GM18507 (cell line): ENCODE measurements at regions not wholly inside any gene's neighbourhood (a gene's known extent, or its start where the extent isn't known, plus 50 kb on each side); places are given as distances from the start of the nearest gene placed in this dataset.

Experiments
- DNase-seq: peaks from one replicate; pipeline ENCODE4 v3.0.0; 2011; ENCODE audit warnings: low read depth; ENCODE audit not compliant: insufficient read length; ENCODE audit errors: extremely low spot score
- FAIRE-seq: peaks from 2 replicates; lab custom pipeline; 2011; peaks lifted over from hg19 to GRCh38; lab: Jason Lieb, UNC

- FAIRE-seq = peak; percentile 86
- peak; percentile 25 for DNase-seq
These were observed 166.1 kb upstream of the EEA1 start for GRCh38 chr12:93094988-93095737.

DNA sequence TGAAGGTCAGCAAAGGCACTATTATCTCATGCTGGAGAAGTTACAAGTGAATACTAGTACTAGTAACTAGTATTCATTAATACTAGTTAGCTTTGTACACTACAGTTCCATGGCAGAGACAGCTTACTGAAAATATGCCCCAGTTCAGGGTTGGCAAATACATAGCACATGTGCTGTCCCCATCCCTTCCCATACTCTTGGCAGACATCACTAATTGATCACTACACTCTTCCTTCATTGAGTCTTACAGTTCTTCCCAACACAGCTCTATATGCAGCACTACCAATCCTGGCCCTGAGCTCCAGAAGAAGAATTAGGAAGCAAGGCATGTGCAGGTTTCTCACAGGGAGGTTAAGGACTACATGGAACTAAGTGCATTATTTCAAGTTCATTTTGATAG, 168.3 kb upstream of the EEA1 start:
- FAIRE-seq = no peak
- DNase-seq = no peak

DNA sequence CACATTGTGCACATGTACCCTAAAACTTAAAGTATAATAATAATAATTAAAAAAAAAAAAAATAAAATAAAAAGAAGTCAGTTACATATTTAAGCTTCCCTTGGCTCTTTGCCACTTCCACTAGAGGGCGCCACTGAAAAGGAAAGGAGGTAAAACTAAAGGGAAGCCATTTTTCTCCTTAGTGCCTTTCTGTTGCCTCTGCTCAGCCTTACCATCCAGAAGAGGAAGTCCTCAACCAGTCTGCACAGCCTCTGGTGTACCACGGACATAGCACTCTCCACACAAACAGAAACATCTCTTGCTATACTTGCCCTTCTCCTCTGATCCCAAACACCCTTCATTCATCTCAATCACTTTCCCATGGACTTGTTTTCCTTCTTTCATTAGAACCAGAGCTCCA, 169.0 kb upstream of the EEA1 start:
- peak; percentile 80 for FAIRE-seq
- DNase-seq = peak; percentile 12

DNA sequence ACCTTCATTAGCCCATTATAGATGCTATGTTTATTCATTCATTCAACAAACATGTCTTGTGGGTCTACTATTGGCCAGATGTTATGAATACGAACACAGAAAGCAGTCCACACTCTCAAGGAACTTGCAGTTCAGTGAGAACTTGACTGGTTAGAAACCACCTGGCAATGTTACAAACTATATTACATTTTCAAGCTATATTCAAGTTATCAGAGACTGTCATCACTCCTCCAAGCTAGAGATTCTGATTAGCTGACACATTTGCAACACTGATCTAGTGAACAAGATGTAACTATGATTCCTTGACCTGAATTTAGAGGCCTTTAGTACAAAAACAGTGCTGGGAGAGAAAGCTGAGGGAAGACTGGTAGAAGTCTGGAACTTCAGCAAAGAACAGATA, 170.7 kb upstream of the EEA1 start:
- no peak for FAIRE-seq
- DNase-seq = no peak

- DNase-seq (no peak), FAIRE-seq (no peak)
These were observed 171.5 kb upstream of the EEA1 start for GRCh38 chr12:93100610-93101009.

GRCh38 chr12:93101367-93101766, 172.3 kb upstream of the EEA1 start:
- DNase-seq (no peak), FAIRE-seq (no peak)

- no peak for FAIRE-seq
These were observed 173.2 kb upstream of the EEA1 start for GRCh38 chr12:93102312-93102711.

DNA sequence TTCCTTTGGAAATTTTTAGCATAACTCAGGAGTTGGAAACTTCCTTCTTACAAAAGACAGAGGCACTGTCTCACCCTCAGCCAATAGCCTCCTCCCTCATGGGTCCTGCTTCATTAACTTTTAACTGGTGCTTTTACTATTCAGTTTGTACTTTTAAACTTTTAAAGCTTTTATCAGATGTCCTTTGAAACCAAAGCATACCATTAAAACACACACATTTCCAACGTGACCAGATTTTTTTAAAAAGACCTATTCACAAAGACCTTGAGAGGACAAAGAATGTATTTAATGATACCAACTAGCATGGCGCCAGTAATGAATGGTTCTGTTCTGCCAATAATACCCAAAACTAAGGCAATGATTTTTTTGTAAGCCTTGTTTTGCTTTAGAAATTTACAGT, 173.6 kb upstream of the EEA1 start:
- FAIRE-seq (no peak), DNase-seq (no peak)

More at GRCh38 chr12:93102312-93102711, 173.2 kb upstream of the EEA1 start:
- DNase-seq = no peak

- no peak for FAIRE-seq
- DNase-seq = no peak
These were observed 174.1 kb upstream of the EEA1 start for GRCh38 chr12:93103154-93103553.

DNA sequence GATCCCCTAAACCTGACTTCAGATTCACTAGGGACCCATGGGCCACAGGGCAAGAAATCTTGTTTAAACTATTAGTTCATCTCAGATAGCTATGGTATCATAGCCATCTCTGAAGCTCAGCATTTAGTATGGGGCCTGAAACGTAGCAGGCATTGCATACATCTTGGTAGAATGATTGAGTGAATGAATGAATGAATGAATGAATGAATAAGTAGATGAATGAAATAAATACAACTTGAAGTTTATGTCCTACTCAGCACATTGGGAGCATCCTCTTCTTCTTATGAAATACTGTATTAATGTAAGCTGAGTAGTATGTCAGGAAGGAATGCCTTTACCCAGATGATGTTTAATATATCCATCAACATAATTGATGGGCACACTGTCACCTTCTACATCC, 175.4 kb upstream of the EEA1 start:
- no peak for FAIRE-seq

DNA sequence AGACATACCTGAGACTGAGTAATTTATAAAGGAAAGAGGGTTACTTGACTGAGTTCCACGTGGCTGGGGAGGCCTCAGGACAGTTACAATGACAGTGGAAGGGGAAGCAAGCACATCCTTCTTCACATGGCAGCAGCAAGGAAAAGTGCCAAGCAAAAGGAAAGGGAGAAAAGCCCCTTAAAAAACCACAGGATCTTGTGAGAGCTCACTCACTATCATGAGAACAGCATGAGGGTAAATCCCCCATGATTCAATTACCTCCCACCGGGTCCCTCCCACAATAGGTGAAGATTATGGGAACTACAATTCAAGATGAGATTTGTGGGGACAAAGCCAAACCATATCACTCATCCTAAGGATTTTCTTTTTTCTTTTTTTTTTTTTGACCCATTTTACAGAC, 177.8 kb upstream of the EEA1 start:
- FAIRE-seq = peak; percentile 18

More for the DNA sequence above, 175.4 kb upstream of the EEA1 start:
- DNase-seq = no peak

GRCh38 chr12:93107514-93108312, 178.6 kb upstream of the EEA1 start:
- FAIRE-seq (no peak), DNase-seq (no peak)

More for the DNA sequence above, 177.8 kb upstream of the EEA1 start:
- no peak for DNase-seq

- no peak for DNase-seq
These were observed 179.9 kb upstream of the EEA1 start for GRCh38 chr12:93108985-93109384.

DNA sequence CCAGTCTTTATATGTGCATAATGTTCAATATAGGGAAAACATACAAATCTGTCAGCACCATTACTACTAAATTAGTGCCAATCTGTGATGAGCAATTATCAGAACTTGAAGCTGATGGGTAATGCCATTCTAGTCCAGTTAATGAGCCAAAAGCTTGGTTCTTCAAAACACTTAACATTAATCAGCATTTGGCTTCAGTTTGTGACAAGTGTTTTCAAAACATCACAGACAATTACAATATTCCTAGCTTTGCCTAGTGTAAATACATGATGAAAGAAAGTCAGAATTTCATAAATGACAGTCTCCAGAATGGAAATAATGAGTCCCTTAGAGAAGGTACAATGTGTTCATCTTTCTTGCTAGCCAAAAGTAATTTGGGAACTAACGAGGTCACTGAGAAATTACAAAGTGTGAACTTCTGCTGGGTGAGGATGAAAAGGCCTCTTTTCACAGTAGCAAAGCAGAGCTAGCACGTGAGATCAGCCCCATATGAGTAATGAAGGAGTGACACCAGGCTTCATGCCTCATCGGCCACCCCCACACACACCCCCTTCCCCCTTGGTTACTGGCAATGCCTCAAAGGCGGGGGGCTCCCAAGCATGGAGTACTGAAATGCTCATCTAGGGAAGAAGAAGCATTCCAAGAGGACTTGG, 180.6 kb upstream of the EEA1 start:
- DNase-seq = peak; percentile 7

More at GRCh38 chr12:93108985-93109384, 179.9 kb upstream of the EEA1 start:
- no peak for FAIRE-seq

GRCh38 chr12:93111773-93112172, 182.7 kb upstream of the EEA1 start:
- DNase-seq = no peak
- FAIRE-seq = no peak

More for the DNA sequence above, 180.6 kb upstream of the EEA1 start:
- peak; percentile 9 for FAIRE-seq

DNA sequence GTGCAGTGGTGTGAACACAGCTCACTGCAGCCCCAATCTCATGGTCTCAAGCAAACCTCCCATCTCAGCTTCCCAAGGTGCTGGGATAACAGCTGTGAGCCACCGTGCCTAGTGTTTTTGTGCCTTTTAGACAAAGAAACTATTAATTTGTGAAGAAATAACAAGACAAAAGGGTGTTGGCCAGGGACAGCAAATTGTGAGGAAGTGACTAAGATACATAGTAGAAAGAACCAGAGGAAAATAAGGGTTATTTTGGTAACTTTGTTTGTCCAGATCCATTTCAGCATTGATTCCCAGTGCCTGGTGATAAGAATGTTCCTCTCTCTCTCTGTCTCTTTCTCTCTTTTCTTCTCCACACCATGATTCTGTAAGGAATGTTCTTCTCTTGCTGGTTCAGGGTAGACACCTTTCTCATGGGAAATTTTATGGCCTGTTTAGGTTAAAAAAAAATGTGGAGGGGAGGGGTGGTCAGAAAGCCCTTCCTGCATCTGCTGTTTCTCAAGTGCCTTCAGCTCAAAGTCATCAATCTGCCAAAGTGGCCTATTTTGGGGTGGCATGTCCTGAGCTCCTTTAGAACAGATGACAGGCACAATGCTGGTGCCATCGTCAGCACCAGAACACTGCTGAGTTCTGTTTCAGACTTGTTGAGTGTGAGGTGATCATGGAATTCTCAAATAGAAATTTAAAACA, 184.4 kb upstream of the EEA1 start:
- no peak for FAIRE-seq
- no peak for DNase-seq

DNA sequence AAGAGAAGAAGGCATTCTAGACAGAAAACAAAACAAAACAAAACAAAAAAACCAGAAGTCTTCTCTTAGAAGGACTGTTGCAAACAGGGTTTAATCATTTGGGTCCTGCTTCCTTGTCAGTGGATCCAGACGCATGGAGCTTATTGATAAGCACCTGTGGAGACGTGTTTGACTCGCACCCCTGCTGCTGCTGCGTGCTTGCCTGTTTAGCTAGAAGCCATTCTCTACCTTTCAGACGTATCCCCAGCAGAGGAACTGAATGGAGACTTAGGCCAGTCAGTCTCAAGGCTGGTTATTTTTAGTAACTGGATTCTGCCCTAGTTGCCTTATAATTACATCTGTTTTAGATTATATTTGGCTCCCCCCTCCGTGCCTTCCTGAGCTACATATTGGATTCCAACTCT, 186.1 kb upstream of the EEA1 start:
- DNase-seq (no peak), FAIRE-seq (no peak)

DNA sequence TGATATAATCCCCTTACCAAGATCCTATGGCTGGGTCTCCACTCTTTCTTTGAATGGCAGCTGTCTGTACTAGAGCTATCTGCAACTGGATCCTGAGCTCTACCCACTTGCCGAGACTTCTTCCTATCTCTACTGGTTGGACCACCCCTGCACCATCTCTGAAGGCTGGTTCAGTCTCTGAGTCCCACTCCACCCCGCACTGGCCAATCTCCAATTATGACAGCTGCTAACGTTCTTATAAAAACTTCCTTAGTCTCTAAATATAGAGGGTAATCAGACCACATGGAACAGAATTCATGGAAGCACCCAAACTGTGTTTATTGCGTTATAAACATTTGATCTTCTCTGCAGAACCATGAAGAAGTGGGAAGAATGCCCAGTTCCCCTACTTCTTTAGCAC, 186.6 kb upstream of the EEA1 start:
- DNase-seq (no peak), FAIRE-seq (no peak)

DNA sequence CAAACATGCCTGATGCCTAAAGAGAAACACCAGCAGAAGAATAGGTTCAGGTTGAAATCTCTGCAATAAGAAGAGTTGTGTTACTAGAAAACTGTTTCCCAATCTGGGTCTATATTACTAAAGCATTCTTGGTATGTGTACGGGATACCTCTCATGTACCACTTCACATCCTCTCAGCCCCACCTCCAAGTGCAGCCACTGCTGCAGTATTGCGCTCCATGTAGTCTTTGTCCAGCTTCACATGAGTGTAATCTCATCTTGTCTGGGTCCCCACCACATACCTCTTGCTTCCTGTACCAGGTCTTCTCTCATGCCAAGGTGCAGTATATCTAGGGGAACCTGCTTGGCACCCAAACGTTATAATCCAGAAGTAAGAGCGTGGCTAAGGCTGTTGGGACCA, 187.5 kb upstream of the EEA1 start:
- no peak for FAIRE-seq
- DNase-seq = no peak
